ENCODE measurements at regions not wholly inside any gene's neighbourhood (a gene's known extent, or its start where the extent isn't known, plus 50 kb on each side); places are given as distances from the start of the nearest gene placed in this dataset.

- peak; percentile 75 for TF ChIP-seq CTCF (IDR thresholded peaks at IDR 0.05)
- TF ChIP-seq EZH2 (IDR thresholded peaks at IDR 0.05; ENCODE audit: borderline replicate concordance, insufficient read depth, low read depth, low read length, poor library complexity, severe bottlenecking), result no peak
These were observed 130.1 kb downstream of the SPTSSA start for GRCh38 chr14:34331728-34332623.
